ENCODE measurements at regions not wholly inside any gene's neighbourhood (a gene's known extent, or its start where the extent isn't known, plus 50 kb on each side); places are given as distances from the start of the nearest gene placed in this dataset.

GRCh38 chr9:88077071-88077617, 61.1 kb downstream of the SPATA31C2 start:
- Histone ChIP-seq H3K27ac (ENCODE audit: extremely low read depth, low read depth, low read length) (peak overlapping the region; percentile 80), H3K36me3 (ENCODE audit: control insufficient read depth in 2 of 2, insufficient read depth in 1 of 2, low read length in 2 of 2) (no peaks in the 10 kb centered on the region), H3K9me3 (ENCODE audit: control insufficient read depth, insufficient read depth, low read depth, low read length) (no peaks in the 10 kb centered on the region), H3K4me3 (ENCODE audit: low read depth, low read length) (no peak overlapping the region), H3K4me1 (ENCODE audit: control insufficient read depth, insufficient read depth, low read length) (peaks cover 6% of the 10 kb centered on the region; the same call in 1 of the 2 replicates)
- ChIA-PET POLR2A (interaction anchor here (0.5 to 3.2 kb wide), 10 partner anchors 10 to 1649 kb away, joined by 3 to 39 read pairs (median 4); partner anchors contain the start of gene CDK20), CTCF (interaction anchor here (0.5 to 1.7 kb wide), 8 partner anchors 8 to 421 kb away, joined by 3 to 4 read pairs (median 4); no protein-coding TSS in a partner anchor)
- TF ChIP-seq ZNF529 (tag by site-specific recombination; IDR thresholded peaks at IDR 0.05; ENCODE audit: insufficient replicate concordance) = no peak
- no peak for TF ChIP-seq ZNF664 (tag by site-specific recombination; IDR thresholded peaks at IDR 0.05)
- no peak for TF ChIP-seq OVOL3 (tag by site-specific recombination; IDR thresholded peaks at IDR 0.05)
- no peak for TF ChIP-seq KLF17 (tag by site-specific recombination; IDR thresholded peaks at IDR 0.05)
- TF ChIP-seq MYNN (tag by site-specific recombination; IDR thresholded peaks at IDR 0.05; ENCODE audit: borderline replicate concordance) = no peak
- TF ChIP-seq ZNF133 (tag by site-specific recombination; IDR thresholded peaks at IDR 0.05) = no peak
- no peak for TF ChIP-seq ZNF16 (tag by site-specific recombination; IDR thresholded peaks at IDR 0.05; ENCODE audit: low read depth)
- TF ChIP-seq ZNF121 (tag by site-specific recombination; IDR thresholded peaks at IDR 0.05) = peak; percentile 13; the same call in 1 of the 2 replicates
- no peak for TF ChIP-seq ZNF792 (tag by site-specific recombination; IDR thresholded peaks at IDR 0.05)
- TF ChIP-seq, protein P1, sequence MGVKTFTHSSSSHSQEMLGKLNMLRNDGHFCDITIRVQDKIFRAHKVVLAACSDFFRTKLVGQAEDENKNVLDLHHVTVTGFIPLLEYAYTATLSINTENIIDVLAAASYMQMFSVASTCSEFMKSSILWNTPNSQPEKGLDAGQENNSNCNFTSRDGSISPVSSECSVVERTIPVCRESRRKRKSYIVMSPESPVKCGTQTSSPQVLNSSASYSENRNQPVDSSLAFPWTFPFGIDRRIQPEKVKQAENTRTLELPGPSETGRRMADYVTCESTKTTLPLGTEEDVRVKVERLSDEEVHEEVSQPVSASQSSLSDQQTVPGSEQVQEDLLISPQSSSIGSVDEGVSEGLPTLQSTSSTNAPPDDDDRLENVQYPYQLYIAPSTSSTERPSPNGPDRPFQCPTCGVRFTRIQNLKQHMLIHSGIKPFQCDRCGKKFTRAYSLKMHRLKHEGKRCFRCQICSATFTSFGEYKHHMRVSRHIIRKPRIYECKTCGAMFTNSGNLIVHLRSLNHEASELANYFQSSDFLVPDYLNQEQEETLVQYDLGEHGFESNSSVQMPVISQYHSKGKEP (tag by site-specific recombination; IDR thresholded peaks at IDR 0.05) = no peak
- no peak for TF ChIP-seq ZBTB10 (tag by site-specific recombination; IDR thresholded peaks at IDR 0.05)
- no peak for TF ChIP-seq SALL2 (tag by site-specific recombination; IDR thresholded peaks at IDR 0.05; ENCODE audit: borderline replicate concordance)
- no peak for TF ChIP-seq ZSCAN5A (tag by site-specific recombination; IDR thresholded peaks at IDR 0.05)
- TF ChIP-seq ZNF677 (tag by site-specific recombination; IDR thresholded peaks at IDR 0.05) = no peak
- TF ChIP-seq ZNF324 (tag by site-specific recombination; IDR thresholded peaks at IDR 0.05) = no peak
- TF ChIP-seq, protein P2, sequence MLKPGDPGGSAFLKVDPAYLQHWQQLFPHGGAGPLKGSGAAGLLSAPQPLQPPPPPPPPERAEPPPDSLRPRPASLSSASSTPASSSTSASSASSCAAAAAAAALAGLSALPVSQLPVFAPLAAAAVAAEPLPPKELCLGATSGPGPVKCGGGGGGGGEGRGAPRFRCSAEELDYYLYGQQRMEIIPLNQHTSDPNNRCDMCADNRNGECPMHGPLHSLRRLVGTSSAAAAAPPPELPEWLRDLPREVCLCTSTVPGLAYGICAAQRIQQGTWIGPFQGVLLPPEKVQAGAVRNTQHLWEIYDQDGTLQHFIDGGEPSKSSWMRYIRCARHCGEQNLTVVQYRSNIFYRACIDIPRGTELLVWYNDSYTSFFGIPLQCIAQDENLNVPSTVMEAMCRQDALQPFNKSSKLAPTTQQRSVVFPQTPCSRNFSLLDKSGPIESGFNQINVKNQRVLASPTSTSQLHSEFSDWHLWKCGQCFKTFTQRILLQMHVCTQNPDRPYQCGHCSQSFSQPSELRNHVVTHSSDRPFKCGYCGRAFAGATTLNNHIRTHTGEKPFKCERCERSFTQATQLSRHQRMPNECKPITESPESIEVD (tag by site-specific recombination; IDR thresholded peaks at IDR 0.05) = no peak
- no peak for TF ChIP-seq ZBTB49 (tag by site-specific recombination; IDR thresholded peaks at IDR 0.05; ENCODE audit: low read depth)
- no peak for TF ChIP-seq ZNF138 (tag by site-specific recombination; IDR thresholded peaks at IDR 0.05; ENCODE audit: borderline replicate concordance)
- TF ChIP-seq WT1 (tag by site-specific recombination; IDR thresholded peaks at IDR 0.05) = no peak
- TF ChIP-seq ZNF404 (tag by site-specific recombination; IDR thresholded peaks at IDR 0.05) = no peak
- no peak for TF ChIP-seq ZNF114 (tag by site-specific recombination; IDR thresholded peaks at IDR 0.05)
- TF ChIP-seq YY1 (tag by site-specific recombination; IDR thresholded peaks at IDR 0.05) = no peak
- no peak for TF ChIP-seq BCL6B (tag by site-specific recombination; IDR thresholded peaks at IDR 0.05)
- no peak for TF ChIP-seq ZFP69B (tag by site-specific recombination; IDR thresholded peaks at IDR 0.05)
- TF ChIP-seq ZNF701 (tag by site-specific recombination; IDR thresholded peaks at IDR 0.05) = no peak
- peak; percentile 46 for TF ChIP-seq ZIC2 (tag by site-specific recombination; IDR thresholded peaks at IDR 0.05)

Measured in HEK293 (cell line).